Kidney epithelial cell (primary cell): ENCODE measurements at regions not wholly inside any gene's neighbourhood (a gene's known extent, or its start where the extent isn't known, plus 50 kb on each side); places are given as distances from the start of the nearest gene placed in this dataset.
"Not testable (repeated sequence)": the region's sequence is repeated elsewhere in the genome, so short reads cannot be mapped to it uniquely, and the experiment has no call there.

Source experiments
- DNase-seq: peaks from one replicate; pipeline ENCODE4 v3.0.0-alpha.2; 2010; ENCODE audit warnings: low read depth
- H3K27me3 ChIP-seq: 2 replicates; pipeline ENCODE4 v1.6.0; 2011; ENCODE audit warnings: low read length; ENCODE audit not compliant: control insufficient read depth, insufficient read depth
- H3K36me3 ChIP-seq: 2 replicates; pipeline ENCODE4 v1.5.1; 2011; ENCODE audit warnings: low read length; ENCODE audit not compliant: control insufficient read depth, insufficient read depth
- H3K4me3 ChIP-seq: 2 replicates; pipeline ENCODE4 v1.5.1; 2011; ENCODE audit warnings: low read depth, mild to moderate bottlenecking, control low read depth, low read length
- CTCF ChIP-seq: IDR thresholded peaks from 2 replicates; pipeline ENCODE4 v1.5.1; 2011; ENCODE audit warnings: mild to moderate bottlenecking, moderate library complexity, low read length, control low read depth, inconsistent platforms; ENCODE audit not compliant: insufficient read depth, poor library complexity, severe bottlenecking

GRCh38 chr7:116368965-116369364, 130.6 kb upstream of the CAV2 start:
- TF ChIP-seq CTCF: no peak
- Histone ChIP-seq H3K4me3 (no peak overlapping the region), H3K27me3 (no peaks in the 10 kb centered on the region), H3K36me3 (no peaks in the 10 kb centered on the region)
- DNase-seq: no peak

GRCh38 chr7:116371536-116371935, 128.0 kb upstream of the CAV2 start:
- H3K36me3 ChIP-seq, H3K4me3 ChIP-seq, DNase-seq, H3K27me3 ChIP-seq: not testable (repeated sequence)

GRCh38 chr7:116373229-116373628, 126.3 kb upstream of the CAV2 start:
- H3K36me3 ChIP-seq, H3K27me3 ChIP-seq, H3K4me3 ChIP-seq, DNase-seq: not testable (repeated sequence)

GRCh38 chr7:116377721-116378120, 121.8 kb upstream of the CAV2 start:
- no peak for DNase-seq
- TF ChIP-seq CTCF: no peak

GRCh38 chr7:116380025-116380424, 119.5 kb upstream of the CAV2 start:
- TF ChIP-seq CTCF: no peak
- DNase-seq: no peak
- H3K27me3 ChIP-seq: no peaks in the 10 kb centered on the region
- H3K4me3 ChIP-seq: no peak overlapping the region
- H3K36me3 ChIP-seq: no peaks in the 10 kb centered on the region

More at GRCh38 chr7:116377721-116378120, 121.8 kb upstream of the CAV2 start:
- no peak overlapping the region for H3K4me3 ChIP-seq
- no peaks in the 10 kb centered on the region for H3K27me3 ChIP-seq
- H3K36me3 ChIP-seq: no peaks in the 10 kb centered on the region

GRCh38 chr7:116382375-116382774, 117.2 kb upstream of the CAV2 start:
- no peak for DNase-seq
- TF ChIP-seq CTCF: no peak
- no peak overlapping the region for H3K4me3 ChIP-seq
- H3K36me3 ChIP-seq: no peaks in the 10 kb centered on the region
- no peaks in the 10 kb centered on the region for H3K27me3 ChIP-seq

- DNase-seq: no peak
- Histone ChIP-seq H3K4me3 (no peak overlapping the region), H3K27me3 (no peaks in the 10 kb centered on the region), H3K36me3 (no peaks in the 10 kb centered on the region)
- no peak for TF ChIP-seq CTCF
Measured at GRCh38 chr7:116384936-116385635, 114.5 kb upstream of the CAV2 start.
